Lung microvascular endothelial cell (primary cell): ENCODE measurements at regions not wholly inside any gene's neighbourhood (a gene's known extent, or its start where the extent isn't known, plus 50 kb on each side); places are given as distances from the start of the nearest gene placed in this dataset.

Experiments
- DNase-seq, 2 donors: peaks; one replicate each; pipeline versions ENCODE4 v3.0.0 to v3.0.0-alpha.2; 2010; ENCODE audit warnings: low read depth in 2 of 2

DNA sequence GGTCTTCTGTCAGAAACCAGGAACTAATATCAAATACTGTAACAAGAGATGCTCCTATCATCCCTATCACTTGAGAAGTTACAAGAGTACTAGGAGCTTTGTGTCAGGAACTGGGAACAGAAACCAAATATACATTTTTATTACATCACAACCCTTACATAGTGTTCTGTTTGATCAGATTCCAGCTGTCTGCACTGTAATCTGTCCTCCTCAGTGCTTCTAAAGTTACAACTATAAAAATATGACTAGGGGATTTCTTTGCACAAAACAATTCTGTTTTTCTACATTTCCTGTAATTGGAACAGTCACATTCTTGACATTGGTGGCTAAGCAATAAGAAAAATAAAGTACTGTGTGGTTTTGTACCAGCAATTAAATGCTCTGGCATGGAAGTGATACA is 686.0 kb downstream of the PDHA2 start:
- no peak for DNase-seq

DNA sequence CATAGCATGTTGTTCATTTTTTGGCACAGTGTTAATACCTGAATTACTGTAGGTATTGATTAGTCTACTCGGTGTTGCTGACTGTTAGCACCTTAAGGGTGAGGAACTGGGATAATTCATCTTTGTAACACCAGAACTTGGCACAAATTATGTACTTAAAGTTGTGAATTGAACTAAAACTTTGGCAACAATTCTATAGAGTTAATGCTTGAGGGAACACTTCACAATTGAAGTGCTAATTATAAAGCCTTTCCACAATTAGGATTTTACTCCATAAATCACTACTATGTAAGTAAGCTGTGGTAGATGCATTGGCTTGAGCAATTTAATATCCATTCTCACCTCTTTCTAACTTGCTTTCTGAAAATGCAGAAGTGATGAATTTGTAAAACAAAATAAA is 686.7 kb downstream of the PDHA2 start:
- no peak for DNase-seq

DNA sequence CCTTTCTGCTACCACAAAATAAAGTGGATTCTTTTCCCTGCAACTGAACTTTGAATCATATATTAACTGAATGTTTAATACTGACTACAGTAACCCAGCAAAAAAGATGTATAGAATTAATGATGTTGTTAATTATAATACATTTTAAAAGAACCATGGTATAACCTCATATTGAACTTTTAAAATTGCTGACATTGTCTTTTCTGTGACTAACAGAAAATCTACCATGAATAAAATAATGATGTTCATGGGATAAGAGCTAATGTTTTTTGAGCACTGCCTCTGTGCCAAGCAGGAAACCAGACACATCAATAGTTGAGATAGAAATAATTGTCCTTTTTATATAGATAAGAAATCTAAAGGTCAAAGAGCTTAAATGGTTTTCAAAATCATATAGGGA is 691.9 kb downstream of the PDHA2 start:
- DNase-seq, result no peak

DNA sequence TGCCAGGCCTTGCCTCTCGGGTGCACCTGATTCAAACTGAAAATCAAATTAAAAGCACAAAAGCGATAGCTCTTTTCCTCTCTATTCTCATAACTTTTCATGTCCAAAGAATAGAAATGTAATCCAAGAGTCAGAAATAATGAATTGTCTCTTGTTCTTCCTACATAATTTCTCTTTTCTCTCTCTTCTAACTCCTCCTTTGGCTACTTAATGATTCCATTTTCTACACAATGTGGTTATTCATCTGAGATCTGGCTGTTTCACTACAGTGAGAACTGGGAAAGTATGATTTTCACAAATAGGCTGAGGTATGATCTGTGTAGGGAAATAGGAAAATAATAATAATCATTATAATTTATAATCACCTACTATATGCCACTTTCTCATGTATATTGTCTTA is 703.5 kb downstream of the PDHA2 start:
- DNase-seq, result no peak

DNA sequence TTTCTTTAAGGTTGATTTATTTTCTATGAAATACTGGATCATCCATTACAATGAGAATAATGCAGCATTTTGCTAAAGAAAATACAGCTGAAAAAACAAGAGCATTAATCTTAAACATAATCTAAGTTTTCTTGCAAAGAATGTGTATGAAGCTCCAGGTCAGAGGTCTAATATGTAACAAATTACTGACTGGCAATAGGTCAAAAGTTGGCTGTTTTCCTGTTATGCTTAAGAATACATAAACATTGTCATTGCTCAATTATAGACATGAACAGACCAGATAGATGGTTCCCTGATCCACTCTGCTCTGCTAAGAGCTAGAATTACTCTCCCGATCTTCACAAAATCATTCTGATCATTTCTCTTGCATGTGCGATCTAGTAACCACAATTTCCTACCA is 718.6 kb downstream of the PDHA2 start:
- DNase-seq, result no peak

DNA sequence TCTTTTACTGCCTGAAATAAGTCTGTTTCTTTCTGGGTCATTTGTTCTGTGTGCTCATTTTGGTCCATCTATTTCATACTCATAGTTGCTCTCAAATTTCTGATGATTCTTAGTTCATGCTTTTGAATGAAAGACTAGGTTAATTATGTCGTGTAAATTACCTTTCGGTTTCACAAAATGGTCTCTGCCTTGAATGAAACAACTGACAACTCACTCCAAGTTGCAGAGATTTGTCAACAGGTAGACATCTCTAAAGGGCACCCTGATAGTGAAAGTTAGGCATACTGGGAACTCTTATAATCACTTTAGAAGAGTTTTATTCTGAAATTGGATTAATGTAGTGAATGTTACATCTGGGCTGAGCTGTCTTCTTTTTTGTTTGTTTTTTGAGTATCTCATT is 726.9 kb downstream of the PDHA2 start:
- no peak for DNase-seq

DNA sequence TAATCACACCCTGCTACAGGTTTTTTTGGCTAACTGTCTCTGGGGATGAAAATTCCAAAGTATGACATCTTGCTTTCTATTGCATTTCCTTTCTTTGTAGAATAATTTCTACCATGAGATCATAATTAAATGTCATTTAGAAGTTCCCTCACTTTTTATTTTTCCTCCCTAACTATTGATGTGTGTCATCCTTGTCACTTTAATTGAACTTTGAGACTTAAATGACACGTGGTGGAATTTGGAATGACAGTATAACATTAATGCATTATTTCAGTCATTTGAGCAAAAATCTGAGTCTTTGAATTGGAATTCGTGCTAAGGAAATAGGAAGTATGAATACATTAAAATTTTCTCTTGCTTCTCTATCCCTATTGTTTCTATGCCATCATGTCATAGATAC is 745.4 kb downstream of the PDHA2 start:
- no peak for DNase-seq

DNA sequence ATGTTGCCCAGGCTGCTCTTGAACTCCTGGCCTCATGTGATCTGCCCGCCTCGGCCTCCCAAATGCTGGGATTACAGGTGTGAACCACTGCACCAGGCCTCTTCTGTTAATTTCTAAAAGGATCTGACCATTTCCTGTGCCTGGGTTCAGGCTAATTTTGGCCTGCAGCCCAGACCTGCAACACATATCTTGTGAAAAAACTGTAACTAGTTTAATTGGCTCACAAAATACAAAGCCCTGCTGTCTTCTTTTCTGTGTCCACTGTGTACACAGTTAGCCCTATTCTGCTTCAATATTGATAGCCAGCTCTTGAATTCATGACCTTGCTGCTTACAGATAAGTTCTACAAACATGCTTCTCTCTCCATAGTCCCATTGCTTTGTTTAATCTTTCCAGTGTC is 753.5 kb downstream of the PDHA2 start:
- no peak for DNase-seq

DNA sequence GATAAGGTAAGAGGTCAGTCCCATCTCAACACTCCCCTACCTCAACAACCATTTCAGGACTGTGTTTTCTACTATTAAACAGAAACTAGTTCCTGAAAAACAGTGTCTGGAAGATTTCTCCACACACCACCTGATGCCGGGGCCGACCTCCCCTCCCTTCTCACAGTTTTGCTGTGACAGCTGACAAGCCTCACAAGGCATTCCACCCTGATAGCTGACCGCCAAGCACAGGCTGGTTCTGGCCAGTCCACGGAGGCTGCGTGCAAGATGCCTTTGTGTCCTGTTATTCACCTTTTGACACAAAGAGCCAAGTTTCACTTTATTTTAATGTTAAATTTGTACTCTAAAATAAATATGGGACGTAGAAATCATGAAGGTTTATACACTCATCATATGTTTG is 758.6 kb downstream of the PDHA2 start:
- DNase-seq, result no peak

DNA sequence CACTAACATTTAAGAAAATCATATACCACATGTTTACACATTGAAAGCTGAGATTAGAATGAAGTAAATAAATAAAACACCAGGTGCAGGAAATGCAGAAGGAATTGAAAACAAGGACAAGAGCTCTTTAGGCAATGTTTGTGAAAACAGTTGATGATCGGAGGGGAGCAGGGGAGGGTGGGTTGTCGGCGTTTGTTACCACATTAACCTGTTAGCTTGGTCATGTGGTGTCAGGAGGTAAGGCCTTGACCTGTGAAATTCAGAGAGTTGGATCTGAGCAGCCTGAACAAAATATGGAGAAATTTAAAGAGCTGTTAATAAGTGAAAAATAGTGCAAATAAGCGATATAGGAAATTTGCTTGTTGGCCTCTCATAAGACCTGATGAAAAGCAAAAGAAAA is 759.9 kb downstream of the PDHA2 start:
- no peak for DNase-seq

DNA sequence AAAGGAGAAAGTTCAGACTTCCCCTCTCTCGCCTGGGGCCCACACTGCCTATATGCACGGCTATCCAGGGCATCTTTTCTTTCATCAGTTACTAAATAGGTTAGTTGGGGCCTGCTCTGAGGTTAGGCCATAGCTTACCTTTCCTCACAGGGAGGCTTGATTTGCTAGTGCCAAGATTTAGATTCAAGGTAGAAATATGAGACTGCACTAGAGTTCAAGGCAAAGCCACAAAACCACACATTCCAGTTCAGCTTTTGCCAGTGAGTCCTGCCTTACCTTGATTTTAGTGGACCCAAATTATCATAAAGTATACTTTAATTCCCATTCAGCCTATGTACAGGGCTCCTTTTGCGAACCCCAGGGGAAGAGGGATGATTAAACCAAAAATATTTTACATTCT is 762.8 kb downstream of the PDHA2 start:
- DNase-seq, result no peak

DNA sequence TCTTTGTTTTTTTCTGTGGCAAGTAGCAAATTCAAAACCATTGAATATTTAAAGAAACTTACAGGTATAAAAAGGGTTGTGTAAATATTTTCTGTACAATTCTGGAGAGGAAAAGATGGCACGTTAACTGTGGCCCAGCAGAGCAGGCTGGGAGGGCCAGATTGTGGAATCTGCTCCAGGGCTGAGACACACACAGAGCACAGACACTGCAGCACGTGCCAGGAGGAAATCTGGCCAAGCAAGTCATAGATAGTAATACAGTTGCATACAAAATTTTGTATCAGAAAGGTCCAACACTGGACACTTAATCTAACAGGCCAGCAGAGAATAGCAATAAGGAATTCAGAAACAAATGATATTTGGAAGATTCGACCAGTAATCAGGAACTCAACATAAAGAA is 763.7 kb downstream of the PDHA2 start:
- DNase-seq, result no peak

DNA sequence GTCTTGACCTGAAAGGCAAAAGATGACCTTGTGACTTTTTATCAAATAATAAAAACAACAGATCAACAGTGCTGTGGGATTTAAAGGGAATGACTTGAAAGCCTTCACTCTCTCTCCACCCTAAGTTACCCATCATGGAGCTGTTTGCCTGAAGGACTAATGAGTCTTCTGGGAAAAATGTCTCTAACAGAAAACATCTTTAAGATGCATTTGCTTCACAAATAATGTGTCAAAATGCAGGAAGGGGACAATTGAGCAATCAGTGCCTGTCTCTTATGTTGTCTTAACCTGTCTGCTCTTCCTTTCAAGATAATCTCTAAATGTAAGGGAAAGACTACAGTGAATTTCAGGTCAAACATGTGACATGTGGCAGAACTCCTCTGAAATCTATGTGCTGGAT is 766.6 kb downstream of the PDHA2 start:
- DNase-seq, result no peak

DNA sequence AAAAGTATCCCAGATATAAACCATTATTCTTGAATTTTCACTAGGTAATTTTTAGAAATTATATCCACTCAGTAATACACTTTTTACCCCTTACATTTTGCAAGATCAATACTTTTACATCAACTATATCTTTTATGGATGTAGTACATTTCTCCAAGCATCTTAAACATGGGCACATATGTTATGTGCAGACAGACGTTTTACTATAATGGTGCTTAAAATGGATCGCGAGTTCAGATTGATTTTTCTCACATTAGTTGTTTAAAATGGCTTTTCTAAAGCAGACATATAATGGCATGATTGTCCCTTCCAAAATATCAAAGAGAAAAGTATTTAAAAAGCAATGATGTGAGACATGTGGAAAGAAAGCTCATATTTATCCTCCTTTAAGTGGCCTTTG is 786.1 kb downstream of the PDHA2 start:
- no peak for DNase-seq

DNA sequence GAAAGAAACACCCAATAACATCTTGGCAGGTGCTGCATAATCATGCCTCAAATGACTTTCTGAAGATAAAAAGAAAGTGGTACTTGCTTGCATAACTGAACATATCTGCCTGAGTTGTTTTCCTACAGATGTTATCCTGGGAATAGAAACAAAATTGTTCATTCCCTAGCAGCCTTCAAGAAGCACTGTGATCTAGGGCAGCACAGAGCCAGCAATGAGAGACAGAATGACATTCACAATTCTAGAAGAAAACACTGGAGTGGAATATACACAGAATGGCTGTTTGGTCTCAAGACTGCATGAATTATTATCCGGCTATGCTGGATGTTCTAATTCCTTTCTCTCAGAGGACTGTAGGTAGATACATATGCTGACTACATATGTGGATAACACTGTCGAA is 790.9 kb downstream of the PDHA2 start:
- DNase-seq, result no peak

DNA sequence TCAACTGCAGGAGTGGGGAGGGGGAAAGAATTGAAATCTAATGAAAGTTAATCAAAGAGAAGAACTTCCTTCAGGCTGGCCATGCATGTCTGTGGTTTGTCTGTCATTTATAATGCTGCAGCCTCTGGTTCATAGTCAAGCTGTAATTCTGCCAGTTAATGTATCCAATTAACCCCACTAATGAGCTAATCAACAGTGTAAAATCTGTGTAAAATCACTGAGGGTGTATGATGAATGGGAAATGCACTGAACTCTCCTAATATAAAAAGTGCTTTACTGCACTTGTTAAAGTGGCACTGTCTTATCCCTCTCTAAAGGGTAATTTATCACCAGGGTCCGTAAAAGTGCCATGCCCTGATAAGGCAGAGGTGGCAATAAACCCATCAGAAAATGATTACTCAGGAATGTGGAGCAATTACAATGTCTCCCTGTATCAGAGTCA is 798.1 kb downstream of the PDHA2 start:
- DNase-seq, result no peak

DNA sequence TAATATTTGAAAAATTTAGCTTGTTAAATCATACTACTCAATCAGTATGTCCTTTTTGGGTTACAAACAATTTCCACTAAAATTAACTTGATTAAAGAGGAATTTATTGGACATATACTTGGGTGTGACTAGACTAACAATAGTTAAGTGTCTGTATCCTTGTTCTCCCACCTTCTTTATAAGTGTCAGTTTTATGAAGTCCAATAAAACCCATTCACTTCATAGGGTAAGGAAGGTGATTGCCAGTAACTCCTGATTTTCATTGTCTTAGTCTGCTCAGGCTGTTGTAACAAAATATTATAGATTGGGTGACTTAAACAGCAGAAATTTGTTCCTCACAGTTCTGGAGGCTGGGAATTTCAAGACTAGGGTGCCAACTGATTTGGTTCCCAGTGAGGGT is 800.0 kb downstream of the PDHA2 start:
- no peak for DNase-seq

DNA sequence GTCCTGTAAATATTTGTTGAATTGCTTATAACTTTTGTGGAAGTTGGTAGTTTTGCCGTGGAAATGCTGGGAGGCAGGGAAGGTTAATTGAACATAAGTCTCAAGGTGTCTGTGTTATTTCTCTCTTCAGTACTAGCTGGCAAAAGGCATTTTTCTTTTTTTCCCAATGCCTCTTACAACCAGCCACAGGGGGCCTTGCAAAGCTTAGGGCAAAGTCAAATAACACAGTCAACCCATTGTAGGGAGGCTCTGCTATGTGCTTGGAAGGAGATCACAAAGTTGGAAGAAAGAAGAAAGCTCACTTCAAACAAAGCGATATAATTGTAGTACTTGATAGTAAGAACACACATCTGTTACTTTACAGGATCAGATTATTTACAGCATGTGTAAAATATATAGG is 802.6 kb downstream of the PDHA2 start:
- DNase-seq, result no peak

DNA sequence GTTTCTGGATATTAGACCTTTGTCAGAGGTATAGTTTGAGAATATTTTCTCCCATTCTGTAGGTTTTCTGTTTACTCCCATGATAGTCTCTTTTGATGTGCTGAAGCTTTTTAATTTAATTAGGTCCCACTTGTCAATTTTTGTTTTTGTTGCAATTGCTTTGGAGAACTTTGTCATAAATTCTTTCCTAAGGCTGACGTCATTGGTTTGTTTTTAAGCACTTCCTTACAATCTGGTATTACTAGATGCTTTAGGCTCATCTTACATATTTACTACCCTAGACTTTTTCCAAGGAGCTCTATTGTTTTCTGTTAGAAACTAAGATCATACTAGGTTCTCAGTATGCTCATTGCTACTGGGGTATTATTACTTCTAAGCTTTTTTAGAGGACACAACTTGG is 806.3 kb downstream of the PDHA2 start:
- no peak for DNase-seq

DNA sequence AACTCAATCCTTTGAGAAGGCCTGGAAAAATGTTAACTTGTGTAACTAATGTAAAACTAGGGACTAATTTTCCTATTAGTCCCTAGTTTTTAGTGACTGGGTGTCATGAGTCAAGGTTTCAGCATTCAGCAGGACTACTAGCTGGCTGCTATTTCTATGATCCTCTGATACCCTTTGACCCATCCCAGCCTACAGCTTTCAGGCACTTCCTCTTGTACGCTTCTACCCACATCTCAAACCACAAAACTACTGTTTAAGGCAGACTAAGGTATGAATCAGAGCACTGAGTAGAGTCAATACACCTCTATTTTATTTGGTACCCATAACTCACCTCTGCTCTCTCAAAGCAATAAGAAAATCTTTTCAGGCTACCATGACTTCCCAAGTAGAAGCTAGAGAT is 809.6 kb downstream of the PDHA2 start:
- no peak for DNase-seq

DNA sequence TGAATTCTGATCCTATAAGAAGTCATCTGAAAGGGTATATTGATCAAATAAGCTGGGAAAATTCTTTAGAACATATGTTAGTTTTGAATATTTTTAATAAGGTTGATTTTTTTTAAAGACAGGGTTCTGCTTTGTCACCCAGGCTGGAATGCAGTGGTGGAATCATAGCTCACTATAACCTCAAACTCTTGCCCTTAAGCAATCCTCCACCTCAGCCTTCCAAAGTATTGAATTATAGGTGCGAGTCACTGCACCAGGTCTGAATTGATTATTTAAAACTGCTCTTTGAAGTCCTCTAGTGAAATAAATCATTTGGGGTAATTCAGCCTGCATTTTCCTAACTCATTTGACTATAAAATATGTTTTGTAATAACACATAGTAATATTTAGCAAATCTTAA is 812.3 kb downstream of the PDHA2 start:
- DNase-seq, result no peak

DNA sequence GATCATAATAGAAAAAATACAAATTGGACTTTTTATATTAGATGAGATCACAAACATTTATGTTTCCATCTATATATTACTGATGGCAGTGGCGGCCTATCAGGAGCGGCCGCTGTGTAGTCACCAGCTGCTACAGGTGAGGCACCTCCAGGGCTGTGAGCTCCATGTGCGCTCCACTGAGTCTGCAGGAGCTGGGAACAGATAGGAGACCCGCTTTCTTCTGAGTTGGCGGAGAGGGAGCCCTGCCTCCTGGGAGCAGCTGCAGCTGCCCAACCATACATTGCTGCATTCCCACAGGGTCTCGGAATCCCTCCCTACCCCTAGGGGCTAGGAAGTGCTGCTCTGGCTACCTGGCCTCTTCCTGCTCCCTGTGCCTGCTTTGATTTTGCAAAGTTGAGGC is 812.9 kb downstream of the PDHA2 start:
- DNase-seq, result no peak

DNA sequence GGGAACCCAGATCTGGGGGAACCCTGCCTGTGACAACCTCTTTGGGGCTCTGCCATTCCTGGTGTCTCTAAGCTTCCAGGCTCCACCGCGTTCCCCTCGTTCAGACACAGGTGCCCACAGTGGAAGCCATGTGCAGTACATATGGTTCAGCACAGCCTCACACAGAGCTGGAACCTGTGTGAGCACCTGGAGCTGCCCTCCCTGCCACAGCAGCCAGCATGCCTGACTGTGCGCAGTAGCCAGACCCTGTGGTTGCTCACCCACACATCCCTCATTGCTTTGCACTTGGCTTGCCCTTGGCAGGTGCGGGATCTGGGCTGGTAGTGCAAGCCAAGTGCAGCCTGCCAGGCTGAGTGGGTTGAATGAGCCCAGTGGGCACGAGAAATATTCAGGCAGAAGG is 814.2 kb downstream of the PDHA2 start:
- DNase-seq, result no peak

DNA sequence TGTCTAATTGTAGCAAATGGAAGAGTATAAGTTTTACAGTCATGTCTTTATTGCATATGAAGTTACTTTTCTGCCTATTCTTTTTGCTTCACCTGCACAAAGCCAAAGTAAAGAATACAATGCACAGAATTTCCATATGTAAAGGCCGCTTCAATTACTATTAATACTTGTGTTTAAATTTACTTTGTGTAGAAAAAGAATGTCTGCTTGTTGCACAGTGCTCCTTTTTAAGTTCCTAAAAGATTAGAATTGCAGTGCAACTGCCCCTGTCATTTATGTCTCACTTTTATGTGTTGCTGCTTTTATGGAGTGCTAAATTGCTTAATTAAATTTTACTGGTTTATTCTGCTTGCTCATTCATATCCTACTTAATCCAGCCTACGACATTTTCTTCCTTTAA is 830.5 kb downstream of the PDHA2 start:
- no peak for DNase-seq

DNA sequence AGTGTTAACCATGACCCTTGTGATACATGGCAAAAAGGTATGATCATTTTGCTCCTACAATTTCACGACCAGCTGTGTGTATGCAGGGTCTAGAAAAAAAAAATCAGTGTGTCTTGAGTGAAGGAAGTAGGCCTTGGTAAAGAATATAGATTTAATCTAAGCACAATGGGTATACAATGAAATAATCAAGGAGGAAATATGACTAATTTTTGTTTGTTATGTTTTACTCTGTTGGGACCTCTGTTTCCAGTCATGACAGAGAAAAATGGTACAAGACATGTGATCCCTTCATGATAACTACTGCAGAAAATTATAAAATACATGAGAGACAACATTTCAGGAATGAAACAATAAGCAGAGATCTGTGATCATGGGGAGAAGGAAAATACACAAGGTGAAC is 835.5 kb downstream of the PDHA2 start:
- no peak for DNase-seq
